Sigmoid colon (tissue), 4 donors: ENCODE measurements at regions not wholly inside any gene's neighbourhood (a gene's known extent, or its start where the extent isn't known, plus 50 kb on each side); places are given as distances from the start of the nearest gene placed in this dataset.

ENCODE experiments used
- POLR2A ChIP-seq, 2 donors: fragments of 450-650 bp; IDR thresholded peaks; one replicate each; pipeline ENCODE4 v1.6.1; 2016; ENCODE audit warnings: antibody characterized with exemption in 2 of 2, mild to moderate bottlenecking in 2 of 2, moderate library complexity in 2 of 2
- POLR2AphosphoS5 ChIP-seq, 4 donors: sonication (generic); formaldehyde crosslinking; IDR thresholded peaks; one replicate each; pipeline ENCODE4 v1.6.1; 2017; ENCODE audit warnings: antibody characterized with exemption in 4 of 4

DNA sequence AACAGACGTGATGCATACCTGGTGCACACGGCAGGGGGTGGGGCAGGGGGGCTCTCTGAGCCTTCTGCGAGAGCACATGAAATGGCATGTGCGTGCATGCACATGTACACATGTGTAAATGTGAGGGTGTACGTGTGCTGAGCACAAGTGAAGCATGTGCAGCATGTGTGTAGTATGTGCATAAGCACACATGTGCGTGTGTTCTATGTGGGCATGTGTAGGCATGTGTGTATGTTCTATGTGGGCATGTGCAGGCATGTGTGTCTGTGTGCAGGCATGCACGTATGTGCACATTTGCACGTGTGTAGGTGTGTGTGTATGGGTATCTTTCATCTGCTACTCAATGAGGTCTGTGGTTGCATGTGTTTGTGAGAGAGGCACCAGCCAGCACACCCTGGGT lies 371.2 kb downstream of the CTTN start:
- TF ChIP-seq POLR2AphosphoS5 (IDR thresholded peaks at IDR 0.05) (no peak), POLR2A (IDR thresholded peaks at IDR 0.05) (no peak)
